ENCODE measurements at regions not wholly inside any gene's neighbourhood (a gene's known extent, or its start where the extent isn't known, plus 50 kb on each side); places are given as distances from the start of the nearest gene placed in this dataset.
"Not testable (repeated sequence)": the region's sequence is repeated elsewhere in the genome, so short reads cannot be mapped to it uniquely, and the experiment has no call there.

DNA sequence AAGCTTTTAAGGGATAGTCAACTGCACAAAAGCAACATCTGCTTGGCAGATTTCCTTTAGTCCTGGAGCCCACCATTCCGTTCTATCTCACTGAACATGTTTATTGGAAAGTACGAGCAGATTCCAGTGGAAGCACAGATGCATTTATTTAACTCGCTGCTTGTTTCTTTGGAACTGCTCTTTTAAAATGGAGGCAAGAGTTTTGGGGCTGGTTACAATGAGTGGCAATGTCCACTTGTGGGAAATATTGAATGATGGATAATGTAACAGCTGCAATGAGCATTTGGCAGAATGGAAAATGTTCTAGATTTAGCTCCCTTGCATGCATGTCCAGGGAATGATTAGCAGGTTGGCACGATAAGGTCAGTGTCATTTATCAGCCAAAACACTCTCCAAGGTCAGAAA lies 163.0 kb downstream of the ATP23 start:
- H3K4me3 Mint-ChIP-seq = no peak overlapping the region
- no peak for DNase-seq
- no peaks in the 10 kb centered on the region for H3K36me3 Mint-ChIP-seq (ENCODE audit: low read depth)
- peaks cover 7% of the 10 kb centered on the region for H3K27me3 Mint-ChIP-seq
- TF ChIP-seq, protein P1, sequence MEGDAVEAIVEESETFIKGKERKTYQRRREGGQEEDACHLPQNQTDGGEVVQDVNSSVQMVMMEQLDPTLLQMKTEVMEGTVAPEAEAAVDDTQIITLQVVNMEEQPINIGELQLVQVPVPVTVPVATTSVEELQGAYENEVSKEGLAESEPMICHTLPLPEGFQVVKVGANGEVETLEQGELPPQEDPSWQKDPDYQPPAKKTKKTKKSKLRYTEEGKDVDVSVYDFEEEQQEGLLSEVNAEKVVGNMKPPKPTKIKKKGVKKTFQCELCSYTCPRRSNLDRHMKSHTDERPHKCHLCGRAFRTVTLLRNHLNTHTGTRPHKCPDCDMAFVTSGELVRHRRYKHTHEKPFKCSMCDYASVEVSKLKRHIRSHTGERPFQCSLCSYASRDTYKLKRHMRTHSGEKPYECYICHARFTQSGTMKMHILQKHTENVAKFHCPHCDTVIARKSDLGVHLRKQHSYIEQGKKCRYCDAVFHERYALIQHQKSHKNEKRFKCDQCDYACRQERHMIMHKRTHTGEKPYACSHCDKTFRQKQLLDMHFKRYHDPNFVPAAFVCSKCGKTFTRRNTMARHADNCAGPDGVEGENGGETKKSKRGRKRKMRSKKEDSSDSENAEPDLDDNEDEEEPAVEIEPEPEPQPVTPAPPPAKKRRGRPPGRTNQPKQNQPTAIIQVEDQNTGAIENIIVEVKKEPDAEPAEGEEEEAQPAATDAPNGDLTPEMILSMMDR (IDR thresholded peaks at IDR 0.05) = no peak
- ATAC-seq = no peak
- H3K9me3 Mint-ChIP-seq = no peaks in the 10 kb centered on the region
- no peaks in the 10 kb centered on the region for H3K4me1 Mint-ChIP-seq (ENCODE audit: low read depth)
- POLR2A ChIA-PET = no interaction called here
- H3K27ac Mint-ChIP-seq = no peak overlapping the region
- intact Hi-C loops (cut with micrococcal nuclease) = no loop called here
- CTCF ChIA-PET = no interaction called here

DNA sequence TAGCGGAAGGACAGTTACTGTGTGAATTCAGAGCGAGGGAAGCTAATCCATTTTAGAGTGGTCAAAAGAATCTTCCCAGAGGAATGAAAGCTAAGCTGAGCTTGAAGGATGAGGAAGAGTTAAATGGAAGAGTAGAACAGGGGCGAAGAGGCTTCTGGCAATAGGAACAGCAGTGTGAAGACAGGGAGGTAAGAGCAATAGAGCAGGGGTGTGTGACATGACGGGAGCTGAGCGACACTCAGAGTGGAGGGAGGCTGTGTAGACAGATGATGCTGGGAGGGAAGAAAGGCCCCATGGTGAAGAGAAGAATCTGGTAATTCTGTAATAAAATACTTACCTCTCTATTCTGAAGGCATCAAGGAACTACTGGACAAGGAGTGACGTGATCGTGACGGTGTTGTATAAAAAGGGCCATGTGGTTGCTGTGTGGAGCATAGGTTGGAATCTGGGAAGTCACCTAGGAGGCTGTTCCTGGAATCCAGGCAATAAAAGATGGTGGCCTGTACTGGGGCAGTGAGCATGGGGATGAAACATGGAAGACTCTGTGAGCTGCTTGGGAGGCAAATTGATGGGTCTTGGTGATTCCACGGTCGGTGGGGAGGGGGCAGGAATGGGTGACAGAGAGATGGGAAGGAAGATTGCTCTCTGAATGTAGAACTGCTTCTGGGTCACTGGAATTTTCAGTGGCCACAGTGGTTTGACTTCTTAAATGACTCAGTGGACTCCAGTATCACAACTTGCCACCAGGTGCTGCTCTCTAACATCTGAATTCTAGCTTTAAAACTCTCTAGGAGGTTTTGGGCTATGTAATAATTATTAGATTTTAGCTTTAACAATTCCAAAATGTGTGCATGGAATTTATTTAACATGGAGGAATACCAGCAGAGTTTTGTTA lies 164.1 kb downstream of the ATP23 start:
- DNase-seq (no peak), ATAC-seq (no peak)
- H3K27ac Mint-ChIP-seq = no peak overlapping the region
- H3K4me1 Mint-ChIP-seq (ENCODE audit: low read depth) = no peaks in the 10 kb centered on the region
- no peaks in the 10 kb centered on the region for H3K36me3 Mint-ChIP-seq (ENCODE audit: low read depth)
- no peak overlapping the region for H3K4me3 Mint-ChIP-seq
- TF ChIP-seq, protein P1 (IDR thresholded peaks at IDR 0.05) = no peak
- ChIA-PET CTCF (interaction anchor here (0.9 kb wide), 1 partner anchor 9 kb away, joined by 3 read pairs; no protein-coding TSS in a partner anchor), POLR2A (no interaction called here)
- H3K27me3 Mint-ChIP-seq = peaks cover 7% of the 10 kb centered on the region
- no peaks in the 10 kb centered on the region for H3K9me3 Mint-ChIP-seq
- intact Hi-C loops (cut with micrococcal nuclease) = no loop called here

DNA sequence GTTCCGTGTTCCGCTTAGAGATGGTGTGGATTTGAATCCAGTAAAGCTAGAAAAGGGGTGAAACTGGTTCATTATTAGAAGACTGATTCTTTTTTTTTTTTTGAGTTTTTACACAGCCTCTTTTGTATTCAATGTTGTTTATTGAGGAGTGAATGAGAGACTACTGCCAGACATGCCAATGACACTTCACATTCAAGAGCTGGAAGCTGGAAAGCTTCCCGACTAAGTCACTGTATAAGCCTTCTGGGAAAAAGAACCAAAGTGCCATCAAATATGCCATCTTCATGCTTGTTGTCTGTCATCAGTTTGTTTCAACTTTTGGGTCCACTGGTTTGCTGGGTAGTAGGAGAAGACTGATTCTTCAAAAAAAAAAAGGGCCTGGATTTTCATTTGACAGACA lies 164.8 kb downstream of the ATP23 start:
- intact Hi-C loops (cut with micrococcal nuclease) = no loop called here

DNA sequence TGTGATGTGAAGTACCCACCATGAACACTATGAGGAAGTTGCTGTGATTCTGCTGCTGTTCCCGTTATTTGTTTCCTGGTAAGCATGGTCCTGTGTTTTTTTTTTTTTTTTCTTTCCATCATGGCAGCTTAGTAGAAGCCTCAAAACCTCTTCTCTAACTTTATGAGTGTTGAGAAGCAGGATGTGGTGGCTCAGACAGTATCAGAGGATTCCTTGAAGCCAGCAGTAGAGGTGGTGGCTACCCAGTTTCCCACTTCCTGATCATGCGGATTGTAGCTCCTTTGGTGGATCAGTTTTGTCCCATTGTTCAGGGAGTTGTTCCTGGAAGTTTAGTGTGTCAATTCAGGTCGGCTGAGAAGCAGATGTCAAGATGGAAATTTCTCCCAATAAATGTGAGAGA lies 175.8 kb downstream of the ATP23 start:
- intact Hi-C loops (cut with micrococcal nuclease) = no loop called here
- H3K36me3 Mint-ChIP-seq (ENCODE audit: low read depth) = no peaks in the 10 kb centered on the region
- POLR2A ChIA-PET = no interaction called here
- H3K4me1 Mint-ChIP-seq (ENCODE audit: low read depth) = no peaks in the 10 kb centered on the region
- no peak overlapping the region for H3K4me3 Mint-ChIP-seq
- no peak for DNase-seq
- no peak overlapping the region for H3K27ac Mint-ChIP-seq
- TF ChIP-seq, protein P1 (IDR thresholded peaks at IDR 0.05) = no peak
- CTCF ChIA-PET = no interaction called here
- ATAC-seq = no peak
- H3K9me3 Mint-ChIP-seq = no peaks in the 10 kb centered on the region
- peaks cover 7% of the 10 kb centered on the region for H3K27me3 Mint-ChIP-seq

More for the DNA sequence above, 164.8 kb downstream of the ATP23 start:
- Mint-ChIP-seq H3K4me1 (ENCODE audit: low read depth) (no peaks in the 10 kb centered on the region), H3K36me3 (ENCODE audit: low read depth) (no peaks in the 10 kb centered on the region), H3K4me3 (no peak overlapping the region), H3K27ac (no peak overlapping the region), H3K9me3 (no peaks in the 10 kb centered on the region), H3K27me3 (peaks cover 7% of the 10 kb centered on the region)
- DNase-seq (no peak), ATAC-seq (no peak)
- ChIA-PET CTCF (no interaction called here), POLR2A (no interaction called here)
- TF ChIP-seq, protein P1 (IDR thresholded peaks at IDR 0.05) = no peak

DNA sequence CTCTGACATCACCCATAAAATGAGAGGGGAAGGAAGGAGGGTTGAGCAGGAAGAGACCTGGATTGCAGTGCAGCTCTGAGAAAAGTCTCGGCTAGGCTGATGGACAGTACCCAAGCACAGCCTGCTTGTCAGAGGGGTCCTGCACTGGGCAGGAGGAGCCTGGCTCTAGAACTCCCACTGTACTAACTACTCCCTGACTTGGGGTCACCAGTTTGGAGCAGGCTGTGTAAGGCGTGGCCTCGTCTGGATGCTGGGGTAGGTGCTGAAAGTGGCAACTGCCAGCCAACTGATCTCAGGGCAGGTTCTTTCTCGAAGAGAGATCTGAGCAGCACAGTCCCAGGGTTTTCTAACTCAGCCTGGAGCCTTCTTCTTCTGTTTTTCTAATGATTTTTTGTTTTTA lies 176.3 kb downstream of the ATP23 start:
- intact Hi-C loops (cut with micrococcal nuclease) = no loop called here
- no peaks in the 10 kb centered on the region for H3K9me3 Mint-ChIP-seq
- no peak overlapping the region for H3K4me3 Mint-ChIP-seq
- DNase-seq = no peak
- H3K27ac Mint-ChIP-seq = no peak overlapping the region
- ATAC-seq = no peak
- H3K36me3 Mint-ChIP-seq (ENCODE audit: low read depth) = no peaks in the 10 kb centered on the region
- H3K27me3 Mint-ChIP-seq = peaks cover 7% of the 10 kb centered on the region
- POLR2A ChIA-PET = no interaction called here
- TF ChIP-seq, protein P1 (IDR thresholded peaks at IDR 0.05) = no peak
- H3K4me1 Mint-ChIP-seq (ENCODE audit: low read depth) = no peaks in the 10 kb centered on the region
- CTCF ChIA-PET = no interaction called here

DNA sequence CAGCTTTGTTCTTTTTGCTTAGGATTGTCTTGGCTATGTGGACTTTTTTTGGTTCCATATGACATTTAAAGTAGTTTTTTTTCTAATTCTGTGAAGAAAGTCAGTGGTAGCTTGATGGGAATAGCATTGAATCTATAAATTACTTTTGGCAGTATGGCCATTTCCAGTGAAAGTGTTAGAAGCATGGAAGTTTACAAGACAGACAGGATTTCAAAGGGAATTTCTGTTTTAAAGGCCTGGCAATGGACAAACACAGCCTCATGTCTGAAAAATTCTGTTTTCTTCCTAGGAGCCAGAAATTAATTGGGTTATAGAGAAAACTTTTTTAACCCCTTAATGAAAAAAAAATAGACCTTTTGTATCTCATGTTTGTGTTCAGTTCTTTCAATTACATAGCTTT lies 184.4 kb downstream of the ATP23 start:
- H3K27ac Mint-ChIP-seq; intact Hi-C loops (cut with micrococcal nuclease); CTCF ChIA-PET; ATAC-seq; H3K4me3 Mint-ChIP-seq; H3K27me3 Mint-ChIP-seq; DNase-seq; H3K36me3 Mint-ChIP-seq (ENCODE audit: low read depth); H3K9me3 Mint-ChIP-seq; H3K4me1 Mint-ChIP-seq (ENCODE audit: low read depth); POLR2A ChIA-PET: not testable (repeated sequence)
